ENCODE measurements at regions not wholly inside any gene's neighbourhood (a gene's known extent, or its start where the extent isn't known, plus 50 kb on each side); places are given as distances from the start of the nearest gene placed in this dataset.

DNA sequence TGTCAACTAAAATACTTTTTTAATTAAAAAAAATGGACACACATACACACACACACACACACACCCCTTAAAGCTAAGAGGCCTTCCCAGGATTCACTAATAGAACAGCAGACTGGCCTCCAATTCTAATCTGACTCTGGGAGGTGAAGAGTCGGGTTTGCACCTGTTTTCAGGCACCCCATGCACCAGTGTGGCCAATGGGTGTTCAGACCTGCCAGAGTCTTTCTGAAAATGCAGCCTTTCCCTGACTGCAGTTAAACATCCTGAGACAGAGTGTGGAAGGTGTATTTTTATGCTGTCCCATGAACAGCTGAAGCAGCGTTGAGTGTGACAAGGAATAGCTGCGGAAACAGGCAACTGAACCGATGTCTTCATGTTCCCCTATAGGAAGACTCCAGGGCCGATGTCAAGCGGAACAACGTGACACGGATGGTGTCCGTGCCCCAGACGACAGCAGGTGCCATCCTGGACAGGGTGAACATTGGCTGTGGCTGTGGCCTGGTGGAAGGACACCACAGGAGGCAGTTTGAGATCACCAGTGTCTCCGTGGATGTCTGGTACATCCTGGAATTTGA is 74.6 kb upstream of the LYZL2 start:
- no peak for TF ChIP-seq CTCF (optimal IDR thresholded peaks at IDR 0.05 in 1 of 3, IDR thresholded peaks at IDR 0.05 in 1 of 3, conservative IDR thresholded peaks at IDR 0.05 in 1 of 3; ENCODE audit: extremely low read depth in 1 of 3, insufficient read depth in 2 of 3, low read length in 3 of 3)
- TF ChIP-seq EZH2 (IDR thresholded peaks at IDR 0.05; ENCODE audit: low read length), result no peak
